ENCODE measurements at regions not wholly inside any gene's neighbourhood (a gene's known extent, or its start where the extent isn't known, plus 50 kb on each side); places are given as distances from the start of the nearest gene placed in this dataset.

GRCh38 chr5:57696389-57696769, 213.8 kb upstream of the ACTBL2 start:
- TF ChIP-seq ZNF274 (IDR thresholded peaks at IDR 0.05; ENCODE audit: low read depth, low read length) (no peak), SUZ12 (IDR thresholded peaks at IDR 0.05; ENCODE audit: extremely low read depth, insufficient read depth, insufficient read length) (no peak), YY1 (IDR thresholded peaks at IDR 0.05; ENCODE audit: insufficient read depth, insufficient read length) (no peak)
- DNase-seq (ENCODE audit: low read depth, low spot score): no peak
- H3K9ac ChIP-seq (ENCODE audit: insufficient read length, low read depth): no peak overlapping the region
- no peaks in the 10 kb centered on the region for H3K4me1 ChIP-seq (ENCODE audit: insufficient read depth, insufficient read length)
- no peaks in the 10 kb centered on the region for H3K36me3 ChIP-seq (ENCODE audit: insufficient read depth, insufficient read length, low read length)
- no peaks in the 10 kb centered on the region for H3K27me3 ChIP-seq (ENCODE audit: insufficient read depth, insufficient read length)
- no peaks in the 10 kb centered on the region for H3K9me3 ChIP-seq (ENCODE audit: insufficient read depth, low read length)
- H3K4me3 ChIP-seq (ENCODE audit: insufficient read length, low read depth): no peak overlapping the region

- Histone ChIP-seq H3K9ac (ENCODE audit: insufficient read length, low read depth) (no peak overlapping the region), H3K4me1 (ENCODE audit: insufficient read depth, insufficient read length) (no peaks in the 10 kb centered on the region), H3K36me3 (ENCODE audit: insufficient read depth, insufficient read length, low read length) (no peaks in the 10 kb centered on the region), H3K9me3 (ENCODE audit: insufficient read depth, low read length) (no peaks in the 10 kb centered on the region), H3K27me3 (ENCODE audit: insufficient read depth, insufficient read length) (no peaks in the 10 kb centered on the region), H3K4me3 (ENCODE audit: insufficient read length, low read depth) (no peak overlapping the region)
- TF ChIP-seq ZNF274 (IDR thresholded peaks at IDR 0.05; ENCODE audit: low read depth, low read length) (no peak), SUZ12 (IDR thresholded peaks at IDR 0.05; ENCODE audit: extremely low read depth, insufficient read depth, insufficient read length) (no peak), YY1 (IDR thresholded peaks at IDR 0.05; ENCODE audit: insufficient read depth, insufficient read length) (no peak)
- no peak for DNase-seq (ENCODE audit: low read depth, low spot score)
These were observed 213.2 kb upstream of the ACTBL2 start for GRCh38 chr5:57695706-57696388.

DNA sequence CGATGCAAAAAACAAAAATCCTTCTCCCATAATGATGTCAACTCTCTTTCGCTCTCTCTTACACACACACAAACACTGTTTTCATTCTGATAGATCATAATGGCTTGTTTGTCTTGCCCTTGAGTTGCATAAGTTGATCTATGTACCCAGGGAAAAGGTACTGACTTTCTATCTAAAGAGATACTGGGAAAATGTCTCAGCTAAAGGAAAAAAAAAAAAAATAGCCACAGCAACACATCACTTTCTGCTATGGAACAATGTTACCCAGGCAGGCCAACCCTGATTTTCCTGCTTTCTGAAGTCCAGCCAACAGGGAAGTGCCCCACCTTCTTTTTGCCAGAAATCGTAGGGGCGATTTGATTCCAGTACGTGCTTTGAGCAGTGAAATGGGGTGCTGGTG, 212.6 kb upstream of the ACTBL2 start:
- no peak for DNase-seq (ENCODE audit: low read depth, low spot score)
- H3K36me3 ChIP-seq (ENCODE audit: insufficient read depth, insufficient read length, low read length): no peaks in the 10 kb centered on the region

GRCh38 chr5:57693488-57694305, 211.1 kb upstream of the ACTBL2 start:
- no peak for DNase-seq (ENCODE audit: low read depth, low spot score)
- Histone ChIP-seq H3K9ac (ENCODE audit: insufficient read length, low read depth) (no peak overlapping the region), H3K36me3 (ENCODE audit: insufficient read depth, insufficient read length, low read length) (no peaks in the 10 kb centered on the region)

More for the DNA sequence above, 212.6 kb upstream of the ACTBL2 start:
- H3K27me3 ChIP-seq (ENCODE audit: insufficient read depth, insufficient read length): no peaks in the 10 kb centered on the region
- no peaks in the 10 kb centered on the region for H3K4me1 ChIP-seq (ENCODE audit: insufficient read depth, insufficient read length)
- H3K9me3 ChIP-seq (ENCODE audit: insufficient read depth, low read length): no peaks in the 10 kb centered on the region
- no peak for TF ChIP-seq YY1 (IDR thresholded peaks at IDR 0.05; ENCODE audit: insufficient read depth, insufficient read length)
- no peak overlapping the region for H3K9ac ChIP-seq (ENCODE audit: insufficient read length, low read depth)
- H3K4me3 ChIP-seq (ENCODE audit: insufficient read length, low read depth): no peak overlapping the region

DNA sequence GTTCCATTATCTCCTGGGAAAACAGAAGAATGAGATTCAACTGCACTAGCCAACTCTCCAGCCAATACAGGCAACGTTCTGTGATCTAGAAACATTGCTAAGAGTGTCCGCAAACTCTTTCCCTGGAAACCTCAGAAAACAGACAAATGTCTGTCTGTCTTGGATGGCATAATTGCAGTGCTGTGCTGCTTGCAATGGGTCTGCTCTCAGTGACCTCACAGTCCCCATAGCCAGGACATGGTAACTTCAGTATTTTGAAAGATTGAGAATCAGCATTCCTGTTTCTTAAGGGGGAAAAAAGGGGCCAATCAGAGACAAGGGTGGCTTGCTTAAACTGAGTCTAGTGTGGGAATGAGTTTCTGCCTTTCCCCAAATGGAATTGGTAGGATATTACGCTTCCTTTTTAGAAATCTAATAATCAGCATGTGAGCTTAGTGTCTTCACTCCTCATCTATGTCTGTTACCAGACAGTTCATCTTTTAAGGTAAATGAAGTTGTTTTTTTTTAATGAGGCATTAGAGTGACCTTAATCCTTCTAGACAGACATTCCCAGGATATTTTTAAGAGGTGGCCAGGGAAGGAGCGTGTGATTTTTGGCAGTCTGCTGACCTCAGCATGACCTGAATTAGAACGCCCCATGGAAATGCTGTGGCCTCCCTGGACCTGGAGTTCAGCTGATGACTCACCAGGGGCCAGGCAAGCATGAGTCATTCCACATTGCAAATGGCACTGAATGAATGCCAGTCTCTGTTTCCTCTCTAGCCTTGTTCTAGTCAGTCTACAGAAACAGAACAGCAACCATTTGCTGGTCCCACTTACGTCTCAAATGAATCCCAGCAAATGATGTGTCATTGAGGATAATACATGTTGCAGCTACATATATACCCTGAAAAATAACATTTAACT, 210.2 kb upstream of the ACTBL2 start:
- Histone ChIP-seq H3K36me3 (ENCODE audit: insufficient read depth, insufficient read length, low read length) (no peaks in the 10 kb centered on the region), H3K9me3 (ENCODE audit: insufficient read depth, low read length) (no peaks in the 10 kb centered on the region), H3K27me3 (ENCODE audit: insufficient read depth, insufficient read length) (no peaks in the 10 kb centered on the region), H3K4me1 (ENCODE audit: insufficient read depth, insufficient read length) (no peaks in the 10 kb centered on the region), H3K9ac (ENCODE audit: insufficient read length, low read depth) (no peak overlapping the region), H3K4me3 (ENCODE audit: insufficient read length, low read depth) (no peak overlapping the region)
- DNase-seq (ENCODE audit: low read depth, low spot score): peak; percentile 48
- no peak for TF ChIP-seq YY1 (IDR thresholded peaks at IDR 0.05; ENCODE audit: insufficient read depth, insufficient read length)
- TF ChIP-seq ZNF274 (IDR thresholded peaks at IDR 0.05; ENCODE audit: low read depth, low read length): no peak
- TF ChIP-seq SUZ12 (IDR thresholded peaks at IDR 0.05; ENCODE audit: extremely low read depth, insufficient read depth, insufficient read length): no peak

More at GRCh38 chr5:57693488-57694305, 211.1 kb upstream of the ACTBL2 start:
- Histone ChIP-seq H3K4me3 (ENCODE audit: insufficient read length, low read depth) (no peak overlapping the region), H3K9me3 (ENCODE audit: insufficient read depth, low read length) (no peaks in the 10 kb centered on the region), H3K4me1 (ENCODE audit: insufficient read depth, insufficient read length) (no peaks in the 10 kb centered on the region), H3K27me3 (ENCODE audit: insufficient read depth, insufficient read length) (no peaks in the 10 kb centered on the region)
- TF ChIP-seq YY1 (IDR thresholded peaks at IDR 0.05; ENCODE audit: insufficient read depth, insufficient read length) (no peak), SUZ12 (IDR thresholded peaks at IDR 0.05; ENCODE audit: extremely low read depth, insufficient read depth, insufficient read length) (no peak), ZNF274 (IDR thresholded peaks at IDR 0.05; ENCODE audit: low read depth, low read length) (no peak)

- H3K27me3 ChIP-seq (ENCODE audit: insufficient read depth, insufficient read length): no peaks in the 10 kb centered on the region
- no peak overlapping the region for H3K9ac ChIP-seq (ENCODE audit: insufficient read length, low read depth)
These were observed 208.1 kb upstream of the ACTBL2 start for GRCh38 chr5:57690724-57691123.

GRCh38 chr5:57687596-57687995, 205.0 kb upstream of the ACTBL2 start:
- TF ChIP-seq ZNF274 (IDR thresholded peaks at IDR 0.05; ENCODE audit: low read depth, low read length): no peak
- no peak for TF ChIP-seq SUZ12 (IDR thresholded peaks at IDR 0.05; ENCODE audit: extremely low read depth, insufficient read depth, insufficient read length)
- no peak for TF ChIP-seq YY1 (IDR thresholded peaks at IDR 0.05; ENCODE audit: insufficient read depth, insufficient read length)
- Histone ChIP-seq H3K36me3 (ENCODE audit: insufficient read depth, insufficient read length, low read length) (no peaks in the 10 kb centered on the region), H3K9me3 (ENCODE audit: insufficient read depth, low read length) (no peaks in the 10 kb centered on the region), H3K9ac (ENCODE audit: insufficient read length, low read depth) (no peak overlapping the region), H3K4me1 (ENCODE audit: insufficient read depth, insufficient read length) (no peaks in the 10 kb centered on the region), H3K27me3 (ENCODE audit: insufficient read depth, insufficient read length) (no peaks in the 10 kb centered on the region), H3K4me3 (ENCODE audit: insufficient read length, low read depth) (no peak overlapping the region)
- no peak for DNase-seq (ENCODE audit: low read depth, low spot score)

More at GRCh38 chr5:57690724-57691123, 208.1 kb upstream of the ACTBL2 start:
- DNase-seq (ENCODE audit: low read depth, low spot score): no peak
- Histone ChIP-seq H3K4me3 (ENCODE audit: insufficient read length, low read depth) (no peak overlapping the region), H3K9me3 (ENCODE audit: insufficient read depth, low read length) (no peaks in the 10 kb centered on the region), H3K4me1 (ENCODE audit: insufficient read depth, insufficient read length) (no peaks in the 10 kb centered on the region), H3K36me3 (ENCODE audit: insufficient read depth, insufficient read length, low read length) (no peaks in the 10 kb centered on the region)
- TF ChIP-seq YY1 (IDR thresholded peaks at IDR 0.05; ENCODE audit: insufficient read depth, insufficient read length): no peak
